ENCODE measurements at regions not wholly inside any gene's neighbourhood (a gene's known extent, or its start where the extent isn't known, plus 50 kb on each side); places are given as distances from the start of the nearest gene placed in this dataset.

DNA sequence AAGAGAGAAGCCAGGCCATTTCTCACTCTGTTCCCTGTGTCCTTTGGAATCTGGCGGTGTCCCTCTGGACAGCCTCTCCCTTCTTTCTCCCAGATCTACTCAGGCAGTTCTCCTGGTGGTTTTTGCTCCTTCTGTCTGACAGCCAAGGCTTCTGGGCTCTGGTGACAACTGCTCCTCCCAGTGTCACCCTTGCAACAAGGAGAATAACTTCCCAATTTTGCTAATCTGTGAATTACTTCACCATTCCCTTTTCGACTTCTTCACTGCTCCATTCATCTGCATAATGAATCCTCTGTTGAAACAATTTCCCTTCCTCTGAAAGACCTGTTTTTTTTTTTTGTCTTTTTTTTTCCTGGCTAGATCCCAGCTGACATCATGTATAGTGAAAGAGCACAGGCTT, 56.3 kb upstream of the PDE3B start:
- POLR2A ChIA-PET, result no interaction called here
- no peak for ATAC-seq
- Histone ChIP-seq H3K9me3 (replicated peaks; ENCODE audit: control insufficient read depth, insufficient read depth, low read length) (no peaks in the 10 kb centered on the region), H3K27me3 (replicated peaks in 1 of 2; ENCODE audit: control insufficient read depth in 2 of 2, insufficient read depth in 2 of 2, low read length in 1 of 2) (no peaks in the 10 kb centered on the region), H4K20me1 (ENCODE audit: control insufficient read depth, insufficient read depth) (no peaks in the 10 kb centered on the region), H3K4me3 (no peak overlapping the region), H3K4me1 (ENCODE audit: control insufficient read depth, insufficient read depth, low read length) (no peaks in the 10 kb centered on the region), H3K36me3 (ENCODE audit: control insufficient read depth in 2 of 2, insufficient read depth in 2 of 2, low read length in 1 of 2) (no peaks in the 10 kb centered on the region), H3K79me2 (ENCODE audit: control insufficient read depth, insufficient read depth, low read length) (no peaks in the 10 kb centered on the region), H2AFZ (ENCODE audit: control insufficient read depth, low read depth, low read length) (no peak overlapping the region), H3K9ac (ENCODE audit: control insufficient read depth, insufficient read depth, low read length) (no peak overlapping the region), H3K27ac (ENCODE audit: control insufficient read depth, insufficient read depth) (no peak overlapping the region), H3K4me2 (ENCODE audit: control insufficient read depth, insufficient read depth) (no peak overlapping the region)
- SMC1A ChIA-PET (ENCODE audit: uncharacterized antibody, unreplicated experiment), result no interaction called here
- FAIRE-seq, result no peak
- BruUV-seq (replicated peaks), result no TSS peak
- CTCF ChIA-PET, result no interaction called here
- RAD21 ChIA-PET (ENCODE audit: unreplicated experiment), result no interaction called here
- in situ Hi-C loops (cut with MboI) (no loop called here), intact Hi-C loops (cut with micrococcal nuclease; ENCODE audit: unreplicated experiment) (no loop called here)
- no peak for DNase-seq (ENCODE audit: low read depth, low spot score)
- 27% methylated on average over 2 of the region's 2 CpGs for WGBS (ENCODE audit: insufficient coverage, insufficient replicate concordance, low lambda C conversion rate, missing lambda C conversion rate)
- TF ChIP-seq, protein P1, sequence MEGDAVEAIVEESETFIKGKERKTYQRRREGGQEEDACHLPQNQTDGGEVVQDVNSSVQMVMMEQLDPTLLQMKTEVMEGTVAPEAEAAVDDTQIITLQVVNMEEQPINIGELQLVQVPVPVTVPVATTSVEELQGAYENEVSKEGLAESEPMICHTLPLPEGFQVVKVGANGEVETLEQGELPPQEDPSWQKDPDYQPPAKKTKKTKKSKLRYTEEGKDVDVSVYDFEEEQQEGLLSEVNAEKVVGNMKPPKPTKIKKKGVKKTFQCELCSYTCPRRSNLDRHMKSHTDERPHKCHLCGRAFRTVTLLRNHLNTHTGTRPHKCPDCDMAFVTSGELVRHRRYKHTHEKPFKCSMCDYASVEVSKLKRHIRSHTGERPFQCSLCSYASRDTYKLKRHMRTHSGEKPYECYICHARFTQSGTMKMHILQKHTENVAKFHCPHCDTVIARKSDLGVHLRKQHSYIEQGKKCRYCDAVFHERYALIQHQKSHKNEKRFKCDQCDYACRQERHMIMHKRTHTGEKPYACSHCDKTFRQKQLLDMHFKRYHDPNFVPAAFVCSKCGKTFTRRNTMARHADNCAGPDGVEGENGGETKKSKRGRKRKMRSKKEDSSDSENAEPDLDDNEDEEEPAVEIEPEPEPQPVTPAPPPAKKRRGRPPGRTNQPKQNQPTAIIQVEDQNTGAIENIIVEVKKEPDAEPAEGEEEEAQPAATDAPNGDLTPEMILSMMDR (IDR thresholded peaks at IDR 0.05 in 2 of 3, conservative IDR thresholded peaks at IDR 0.05 in 1 of 3; ENCODE audit: control insufficient read depth in 2 of 3, extremely low read depth in 1 of 3, insufficient read depth in 1 of 3, low read depth in 3 of 3, low read length in 3 of 3), result no peak
- TF ChIP-seq NBN (IDR thresholded peaks at IDR 0.05) (no peak), KDM1A (IDR thresholded peaks at IDR 0.05; ENCODE audit: borderline replicate concordance) (no peak), NFIC (IDR thresholded peaks at IDR 0.05; ENCODE audit: low read depth, low read length) (no peak), HDGF (IDR thresholded peaks at IDR 0.05) (no peak), POLR2AphosphoS5 (IDR thresholded peaks at IDR 0.05; ENCODE audit: low read length) (no peak), NRF1 (conservative IDR thresholded peaks at IDR 0.05; ENCODE audit: low read depth, low read length) (no peak), ZNF622 (IDR thresholded peaks at IDR 0.05) (no peak), POU2F2 (IDR thresholded peaks at IDR 0.05; ENCODE audit: borderline replicate concordance, low read depth, low read length) (no peak), DPF2 (IDR thresholded peaks at IDR 0.05) (no peak), IRF4 (IDR thresholded peaks at IDR 0.05; ENCODE audit: low read depth, low read length) (no peak), RUNX3 (IDR thresholded peaks at IDR 0.05; ENCODE audit: low read length) (no peak)
- TF ChIP-seq, protein P2, sequence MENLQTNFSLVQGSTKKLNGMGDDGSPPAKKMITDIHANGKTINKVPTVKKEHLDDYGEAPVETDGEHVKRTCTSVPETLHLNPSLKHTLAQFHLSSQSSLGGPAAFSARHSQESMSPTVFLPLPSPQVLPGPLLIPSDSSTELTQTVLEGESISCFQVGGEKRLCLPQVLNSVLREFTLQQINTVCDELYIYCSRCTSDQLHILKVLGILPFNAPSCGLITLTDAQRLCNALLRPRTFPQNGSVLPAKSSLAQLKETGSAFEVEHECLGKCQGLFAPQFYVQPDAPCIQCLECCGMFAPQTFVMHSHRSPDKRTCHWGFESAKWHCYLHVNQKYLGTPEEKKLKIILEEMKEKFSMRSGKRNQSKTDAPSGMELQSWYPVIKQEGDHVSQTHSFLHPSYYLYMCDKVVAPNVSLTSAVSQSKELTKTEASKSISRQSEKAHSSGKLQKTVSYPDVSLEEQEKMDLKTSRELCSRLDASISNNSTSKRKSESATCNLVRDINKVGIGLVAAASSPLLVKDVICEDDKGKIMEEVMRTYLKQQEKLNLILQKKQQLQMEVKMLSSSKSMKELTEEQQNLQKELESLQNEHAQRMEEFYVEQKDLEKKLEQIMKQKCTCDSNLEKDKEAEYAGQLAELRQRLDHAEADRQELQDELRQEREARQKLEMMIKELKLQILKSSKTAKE (IDR thresholded peaks at IDR 0.05; ENCODE audit: low read depth, poor library complexity, severe bottlenecking), result no peak
- TF ChIP-seq, protein P3, sequence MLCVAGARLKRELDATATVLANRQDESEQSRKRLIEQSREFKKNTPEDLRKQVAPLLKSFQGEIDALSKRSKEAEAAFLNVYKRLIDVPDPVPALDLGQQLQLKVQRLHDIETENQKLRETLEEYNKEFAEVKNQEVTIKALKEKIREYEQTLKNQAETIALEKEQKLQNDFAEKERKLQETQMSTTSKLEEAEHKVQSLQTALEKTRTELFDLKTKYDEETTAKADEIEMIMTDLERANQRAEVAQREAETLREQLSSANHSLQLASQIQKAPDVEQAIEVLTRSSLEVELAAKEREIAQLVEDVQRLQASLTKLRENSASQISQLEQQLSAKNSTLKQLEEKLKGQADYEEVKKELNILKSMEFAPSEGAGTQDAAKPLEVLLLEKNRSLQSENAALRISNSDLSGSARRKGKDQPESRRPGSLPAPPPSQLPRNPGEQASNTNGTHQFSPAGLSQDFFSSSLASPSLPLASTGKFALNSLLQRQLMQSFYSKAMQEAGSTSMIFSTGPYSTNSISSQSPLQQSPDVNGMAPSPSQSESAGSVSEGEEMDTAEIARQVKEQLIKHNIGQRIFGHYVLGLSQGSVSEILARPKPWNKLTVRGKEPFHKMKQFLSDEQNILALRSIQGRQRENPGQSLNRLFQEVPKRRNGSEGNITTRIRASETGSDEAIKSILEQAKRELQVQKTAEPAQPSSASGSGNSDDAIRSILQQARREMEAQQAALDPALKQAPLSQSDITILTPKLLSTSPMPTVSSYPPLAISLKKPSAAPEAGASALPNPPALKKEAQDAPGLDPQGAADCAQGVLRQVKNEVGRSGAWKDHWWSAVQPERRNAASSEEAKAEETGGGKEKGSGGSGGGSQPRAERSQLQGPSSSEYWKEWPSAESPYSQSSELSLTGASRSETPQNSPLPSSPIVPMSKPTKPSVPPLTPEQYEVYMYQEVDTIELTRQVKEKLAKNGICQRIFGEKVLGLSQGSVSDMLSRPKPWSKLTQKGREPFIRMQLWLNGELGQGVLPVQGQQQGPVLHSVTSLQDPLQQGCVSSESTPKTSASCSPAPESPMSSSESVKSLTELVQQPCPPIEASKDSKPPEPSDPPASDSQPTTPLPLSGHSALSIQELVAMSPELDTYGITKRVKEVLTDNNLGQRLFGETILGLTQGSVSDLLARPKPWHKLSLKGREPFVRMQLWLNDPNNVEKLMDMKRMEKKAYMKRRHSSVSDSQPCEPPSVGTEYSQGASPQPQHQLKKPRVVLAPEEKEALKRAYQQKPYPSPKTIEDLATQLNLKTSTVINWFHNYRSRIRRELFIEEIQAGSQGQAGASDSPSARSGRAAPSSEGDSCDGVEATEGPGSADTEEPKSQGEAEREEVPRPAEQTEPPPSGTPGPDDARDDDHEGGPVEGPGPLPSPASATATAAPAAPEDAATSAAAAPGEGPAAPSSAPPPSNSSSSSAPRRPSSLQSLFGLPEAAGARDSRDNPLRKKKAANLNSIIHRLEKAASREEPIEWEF (IDR thresholded peaks at IDR 0.05; ENCODE audit: insufficient replicate concordance, low read depth, low read length), result no peak
- TF ChIP-seq, protein P4, sequence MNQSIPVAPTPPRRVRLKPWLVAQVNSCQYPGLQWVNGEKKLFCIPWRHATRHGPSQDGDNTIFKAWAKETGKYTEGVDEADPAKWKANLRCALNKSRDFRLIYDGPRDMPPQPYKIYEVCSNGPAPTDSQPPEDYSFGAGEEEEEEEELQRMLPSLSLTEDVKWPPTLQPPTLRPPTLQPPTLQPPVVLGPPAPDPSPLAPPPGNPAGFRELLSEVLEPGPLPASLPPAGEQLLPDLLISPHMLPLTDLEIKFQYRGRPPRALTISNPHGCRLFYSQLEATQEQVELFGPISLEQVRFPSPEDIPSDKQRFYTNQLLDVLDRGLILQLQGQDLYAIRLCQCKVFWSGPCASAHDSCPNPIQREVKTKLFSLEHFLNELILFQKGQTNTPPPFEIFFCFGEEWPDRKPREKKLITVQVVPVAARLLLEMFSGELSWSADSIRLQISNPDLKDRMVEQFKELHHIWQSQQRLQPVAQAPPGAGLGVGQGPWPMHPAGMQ (IDR thresholded peaks at IDR 0.05; ENCODE audit: borderline replicate concordance), result no peak
